Stomach smooth muscle (tissue), 2 donors: ENCODE measurements at regions not wholly inside any gene's neighbourhood (a gene's known extent, or its start where the extent isn't known, plus 50 kb on each side); places are given as distances from the start of the nearest gene placed in this dataset.
"Not testable (repeated sequence)": the region's sequence is repeated elsewhere in the genome, so short reads cannot be mapped to it uniquely, and the experiment has no call there.

Experiments used
- H3K27ac ChIP-seq: one replicate; pipeline ENCODE4 v1.7.0; 2013; ENCODE audit warnings: mild to moderate bottlenecking, low read length, inconsistent platforms
- H3K27me3 ChIP-seq, 2 donors: one replicate each; pipeline ENCODE4 v1.7.0; 2013; ENCODE audit warnings: low read length in 2 of 2; ENCODE audit not compliant: insufficient read depth in 2 of 2, control insufficient read depth in 1 of 2
- H3K36me3 ChIP-seq, 2 donors: one replicate each; pipeline ENCODE4 v1.7.0; 2013; ENCODE audit warnings: low read length in 2 of 2; ENCODE audit not compliant: control insufficient read depth in 2 of 2, insufficient read depth in 2 of 2
- H3K4me1 ChIP-seq: one replicate; pipeline ENCODE4 v1.7.0; 2013; ENCODE audit warnings: low read length; ENCODE audit not compliant: control insufficient read depth, insufficient read depth
- H3K4me3 ChIP-seq, 2 donors: one replicate each; pipeline ENCODE4 v1.7.0; 2013; ENCODE audit warnings: low read length in 2 of 2
- H3K9ac ChIP-seq, 2 donors: one replicate each; pipeline ENCODE4 v1.7.0; 2013; ENCODE audit warnings: low read length in 2 of 2, mild to moderate bottlenecking in 1 of 2
- H3K9me3 ChIP-seq, 2 donors: one replicate each; pipeline ENCODE4 v1.7.0; 2013; ENCODE audit warnings: low read length in 2 of 2; ENCODE audit not compliant: control insufficient read depth in 2 of 2
- donor health status: healthy.
- donor health status: Pancreatic carcinoma.

GRCh38 chr12:9335867-9336266 lies 127.7 kb upstream of the PZP start:
- H3K36me3 ChIP-seq, result no peaks in the 10 kb centered on the region
- no peak overlapping the region for H3K27ac ChIP-seq
- no peak overlapping the region for H3K9ac ChIP-seq
- no peak overlapping the region for H3K4me3 ChIP-seq
- no peaks in the 10 kb centered on the region for H3K27me3 ChIP-seq
- peaks cover 4% of the 10 kb centered on the region for H3K4me1 ChIP-seq
- no peaks in the 10 kb centered on the region for H3K9me3 ChIP-seq

- Histone ChIP-seq H3K4me3 (no peak overlapping the region), H3K9ac (no peak overlapping the region), H3K4me1 (peaks cover 4% of the 10 kb centered on the region), H3K36me3 (no peaks in the 10 kb centered on the region), H3K9me3 (no peaks in the 10 kb centered on the region), H3K27ac (no peak overlapping the region), H3K27me3 (no peaks in the 10 kb centered on the region)
These were observed 126.8 kb upstream of the PZP start for GRCh38 chr12:9334964-9335363.

GRCh38 chr12:9334041-9334692 lies 126.0 kb upstream of the PZP start:
- H3K9ac ChIP-seq, result no peak overlapping the region
- H3K4me1 ChIP-seq, result peaks cover 4% of the 10 kb centered on the region
- H3K27ac ChIP-seq, result no peak overlapping the region
- no peaks in the 10 kb centered on the region for H3K36me3 ChIP-seq
- no peaks in the 10 kb centered on the region for H3K27me3 ChIP-seq
- H3K4me3 ChIP-seq, result no peak overlapping the region
- H3K9me3 ChIP-seq, result no peaks in the 10 kb centered on the region

GRCh38 chr12:9333161-9333560 lies 125.0 kb upstream of the PZP start:
- Histone ChIP-seq H3K4me3 (no peak overlapping the region), H3K9ac (no peak overlapping the region), H3K27me3 (no peaks in the 10 kb centered on the region), H3K27ac (no peak overlapping the region), H3K36me3 (no peaks in the 10 kb centered on the region), H3K9me3 (no peaks in the 10 kb centered on the region), H3K4me1 (peaks cover 4% of the 10 kb centered on the region)

GRCh38 chr12:9332564-9332963 lies 124.4 kb upstream of the PZP start:
- Histone ChIP-seq H3K36me3 (no peaks in the 10 kb centered on the region), H3K4me1 (peaks cover 4% of the 10 kb centered on the region), H3K27ac (no peak overlapping the region), H3K4me3 (no peak overlapping the region), H3K9me3 (no peaks in the 10 kb centered on the region), H3K27me3 (no peaks in the 10 kb centered on the region), H3K9ac (no peak overlapping the region)

- Histone ChIP-seq H3K27ac (no peak overlapping the region), H3K4me3 (no peak overlapping the region), H3K36me3 (no peaks in the 10 kb centered on the region), H3K4me1 (peaks cover 4% of the 10 kb centered on the region), H3K9me3 (no peaks in the 10 kb centered on the region), H3K9ac (no peak overlapping the region), H3K27me3 (no peaks in the 10 kb centered on the region)
These were observed 123.0 kb upstream of the PZP start for GRCh38 chr12:9331218-9331626.

GRCh38 chr12:9329019-9329418 lies 120.8 kb upstream of the PZP start:
- peaks cover 0 to 2% of the 10 kb centered on the region in 2 donors for H3K27me3 ChIP-seq
- H3K27ac ChIP-seq, result no peak overlapping the region
- no peaks in the 10 kb centered on the region for H3K9me3 ChIP-seq
- H3K4me1 ChIP-seq, result peaks cover 2% of the 10 kb centered on the region
- no peak overlapping the region for H3K4me3 ChIP-seq
- no peak overlapping the region for H3K9ac ChIP-seq
- H3K36me3 ChIP-seq, result no peaks in the 10 kb centered on the region

- Histone ChIP-seq H3K9ac (no peak overlapping the region), H3K4me1 (peaks cover 2% of the 10 kb centered on the region)
These were observed 119.9 kb upstream of the PZP start for GRCh38 chr12:9328065-9328464.

GRCh38 chr12:9327320-9327719 lies 119.1 kb upstream of the PZP start:
- Histone ChIP-seq H3K36me3 (no peaks in the 10 kb centered on the region), H3K27ac (no peak overlapping the region), H3K9ac (no peak overlapping the region), H3K4me3 (no peak overlapping the region), H3K4me1 (peaks cover 2% of the 10 kb centered on the region), H3K27me3 (peaks cover 0 to 2% of the 10 kb centered on the region in 2 donors), H3K9me3 (no peaks in the 10 kb centered on the region)

More at GRCh38 chr12:9328065-9328464, 119.9 kb upstream of the PZP start:
- Histone ChIP-seq H3K27me3 (peaks cover 0 to 2% of the 10 kb centered on the region in 2 donors), H3K27ac (no peak overlapping the region), H3K9me3 (no peaks in the 10 kb centered on the region), H3K4me3 (no peak overlapping the region), H3K36me3 (no peaks in the 10 kb centered on the region)

- H3K9me3 ChIP-seq, H3K4me1 ChIP-seq, H3K27ac ChIP-seq, H3K9ac ChIP-seq, H3K27me3 ChIP-seq, H3K4me3 ChIP-seq, H3K36me3 ChIP-seq: not testable (repeated sequence)
These were observed 118.7 kb upstream of the PZP start for GRCh38 chr12:9326849-9327248.

GRCh38 chr12:9326085-9326484 lies 117.9 kb upstream of the PZP start:
- Histone ChIP-seq H3K36me3 (no peaks in the 10 kb centered on the region), H3K4me3 (no peak overlapping the region), H3K9me3 (no peaks in the 10 kb centered on the region), H3K4me1 (no peaks in the 10 kb centered on the region), H3K9ac (no peak overlapping the region), H3K27ac (no peak overlapping the region), H3K27me3 (peaks cover 0 to 2% of the 10 kb centered on the region in 2 donors)
